Fibroblast of mammary gland (primary cell): ENCODE measurements at regions not wholly inside any gene's neighbourhood (a gene's known extent, or its start where the extent isn't known, plus 50 kb on each side); places are given as distances from the start of the nearest gene placed in this dataset.

Source experiments
- DNase-seq: peaks from one replicate; pipeline ENCODE4 v3.0.0-alpha.2; 2010; ENCODE audit warnings: low read depth
- H3K4me3 ChIP-seq: 2 replicates; pipeline ENCODE4 v1.5.1; 2011; ENCODE audit warnings: low read depth, mild to moderate bottlenecking, low read length, moderate library complexity; ENCODE audit not compliant: control insufficient read depth
- CTCF ChIP-seq: conservative IDR thresholded peaks from 2 replicates; pipeline ENCODE4 v1.5.1; 2011; ENCODE audit warnings: low read depth, low read length, inconsistent platforms; ENCODE audit not compliant: control insufficient read depth, insufficient read depth

- no peak for TF ChIP-seq CTCF
- DNase-seq: no peak
- no peak overlapping the region for H3K4me3 ChIP-seq
Observed at GRCh38 chr10:83167081-83167480, 972.2 kb upstream of the GHITM start.

- no peak overlapping the region for H3K4me3 ChIP-seq
- TF ChIP-seq CTCF: no peak
- no peak for DNase-seq
Observed at GRCh38 chr10:83176901-83177300, 962.4 kb upstream of the GHITM start.

GRCh38 chr10:83178526-83178925, 960.8 kb upstream of the GHITM start:
- H3K4me3 ChIP-seq: no peak overlapping the region
- no peak for DNase-seq
- TF ChIP-seq CTCF: no peak

GRCh38 chr10:83179371-83179770, 959.9 kb upstream of the GHITM start:
- TF ChIP-seq CTCF: no peak
- no peak for DNase-seq
- H3K4me3 ChIP-seq: no peak overlapping the region

- H3K4me3 ChIP-seq: no peak overlapping the region
- no peak for DNase-seq
- TF ChIP-seq CTCF: no peak
Observed at GRCh38 chr10:83182076-83182475, 957.2 kb upstream of the GHITM start.

GRCh38 chr10:83184641-83185040, 954.7 kb upstream of the GHITM start:
- TF ChIP-seq CTCF: no peak
- DNase-seq: no peak

GRCh38 chr10:83190614-83191013, 948.7 kb upstream of the GHITM start:
- H3K4me3 ChIP-seq: no peak overlapping the region
- TF ChIP-seq CTCF: no peak
- no peak for DNase-seq

More at GRCh38 chr10:83184641-83185040, 954.7 kb upstream of the GHITM start:
- H3K4me3 ChIP-seq: no peak overlapping the region
